Astrocyte of the spinal cord (primary cell): ENCODE measurements at regions not wholly inside any gene's neighbourhood (a gene's known extent, or its start where the extent isn't known, plus 50 kb on each side); places are given as distances from the start of the nearest gene placed in this dataset.

Experiments
- DNase-seq: peaks from one replicate; pipeline ENCODE4 v3.0.0; 2011; ENCODE audit warnings: low read depth, low spot score
- H3K4me3 ChIP-seq: 2 replicates; pipeline ENCODE4 v1.5.1; 2011; ENCODE audit warnings: low read depth, mild to moderate bottlenecking, low read length, moderate library complexity
- CTCF ChIP-seq: IDR thresholded peaks from 2 replicates; pipeline ENCODE4 v1.5.1; 2012; ENCODE audit warnings: low read depth, mild to moderate bottlenecking, low read length, inconsistent platforms
- in situ Hi-C: cut with HindIII; loops from 2 replicates; pipeline ENCODE4 v1.10.0; 2017; ENCODE audit warnings: low sequenced_read_pairs

- DNase-seq, result no peak
- TF ChIP-seq CTCF, result no peak
- in situ Hi-C loops, result no loop called here
- H3K4me3 ChIP-seq, result no peak overlapping the region
These were observed 1272.1 kb downstream of the BRD1 start for GRCh38 chr22:48555606-48556005.

- in situ Hi-C loops, result no loop called here
- no peak for TF ChIP-seq CTCF
These were observed 1272.6 kb downstream of the BRD1 start for GRCh38 chr22:48554893-48555572.

GRCh38 chr22:48553694-48554308 lies 1273.9 kb downstream of the BRD1 start:
- H3K4me3 ChIP-seq, result no peak overlapping the region
- TF ChIP-seq CTCF, result no peak
- no peak for DNase-seq
- in situ Hi-C loops, result no loop called here

More at GRCh38 chr22:48554893-48555572, 1272.6 kb downstream of the BRD1 start:
- no peak for DNase-seq
- no peak overlapping the region for H3K4me3 ChIP-seq

- TF ChIP-seq CTCF, result no peak
- no peak for DNase-seq
- no peak overlapping the region for H3K4me3 ChIP-seq
- in situ Hi-C loops, result no loop called here
These were observed 1274.6 kb downstream of the BRD1 start for GRCh38 chr22:48553119-48553518.

GRCh38 chr22:48551716-48552268 lies 1275.9 kb downstream of the BRD1 start:
- H3K4me3 ChIP-seq, result no peak overlapping the region
- DNase-seq, result no peak
- in situ Hi-C loops, result no loop called here
- TF ChIP-seq CTCF, result no peak

GRCh38 chr22:48551061-48551460 lies 1276.6 kb downstream of the BRD1 start:
- DNase-seq, result no peak
- TF ChIP-seq CTCF, result no peak
- in situ Hi-C loops, result no loop called here

More at GRCh38 chr22:48551061-48551460, 1276.6 kb downstream of the BRD1 start:
- H3K4me3 ChIP-seq, result no peak overlapping the region
